PC-3 (cell line): ENCODE measurements at regions not wholly inside any gene's neighbourhood (a gene's known extent, or its start where the extent isn't known, plus 50 kb on each side); places are given as distances from the start of the nearest gene placed in this dataset.

Source experiments
- ATAC-seq: fragments of 200-7000 bp; cut with Tn5 transposase; 2 replicates; pipeline ENCODE4 v1.9.1; 2020; ENCODE audit warnings: mild to moderate bottlenecking, moderate library complexity
- BruUV-seq: library from RNA; stranded (reverse); fragments of 400-500 nt; replicated peaks from 2 replicates; lab custom pipeline; 2021; lab: Mats Ljungman, UMichigan
- CTCF ChIA-PET: fragments of 300-600 bp; sonication (Branson Sonifier 250); formaldehyde crosslinking; loops from one replicate; lab custom pipeline; 2022; ENCODE audit warnings: antibody characterized with exemption; lab: Charles Lee
- POLR2A ChIA-PET: fragments of 300-600 bp; sonication (Branson Sonifier 250); formaldehyde crosslinking; loops from one replicate; lab custom pipeline; 2022; ENCODE audit warnings: antibody characterized with exemption; ENCODE audit not compliant: unreplicated experiment; lab: Charles Lee
- DNase-seq: peaks from one replicate; pipeline ENCODE4 v3.0.0-alpha.2; 2015
- H2AFZ ChIP-seq: fragments of 300-600 bp; sonication (generic); 2 replicates; pipeline ENCODE4 v1.6.0; 2016; ENCODE audit warnings: antibody characterized with exemption, low read length
- H3F3A ChIP-seq: fragments of 300-600 bp; sonication (generic); one replicate; pipeline ENCODE4 v1.6.0; 2017; ENCODE audit warnings: antibody characterized with exemption, low read length, control low read depth, mild to moderate bottlenecking; ENCODE audit not compliant: unreplicated experiment
- H3K27ac ChIP-seq: fragments of 300-600 bp; sonication (generic); 2 replicates; pipeline ENCODE4 v1.5.1; 2016; ENCODE audit warnings: mild to moderate bottlenecking, low read length
- H3K27me3 ChIP-seq: fragments of 300-600 bp; sonication (generic); 2 replicates; pipeline ENCODE4 v1.6.1; 2016; ENCODE audit warnings: low read length, mixed read lengths
- H3K36me3 ChIP-seq: fragments of 300-600 bp; sonication (generic); 2 replicates; pipeline ENCODE4 v1.6.1; 2016; ENCODE audit warnings: low read depth, mixed run types, low read length, mixed read lengths
- H3K4me1 ChIP-seq: fragments of 300-600 bp; sonication (generic); 2 replicates; pipeline ENCODE4 v1.5.1; 2016; ENCODE audit warnings: low read length; ENCODE audit not compliant: insufficient read depth
- H3K4me2 ChIP-seq: fragments of 300-600 bp; sonication (generic); 2 replicates; pipeline ENCODE4 v1.6.0; 2016; ENCODE audit warnings: low read length
- H3K4me3 ChIP-seq: fragments of 300-600 bp; sonication (generic); 2 replicates; pipeline ENCODE4 v1.5.1; 2016; ENCODE audit warnings: mild to moderate bottlenecking, low read length, mixed read lengths
- H3K79me2 ChIP-seq: fragments of 300-600 bp; sonication (generic); 2 replicates; pipeline ENCODE4 v1.6.1; 2017; ENCODE audit warnings: low read length, mixed read lengths
- H3K9ac ChIP-seq: fragments of 300-600 bp; sonication (generic); 2 replicates; pipeline ENCODE4 v1.6.0; 2016; ENCODE audit warnings: mild to moderate bottlenecking, low read length
- H3K9me2 ChIP-seq: fragments of 300-600 bp; sonication (generic); replicated peaks from 2 replicates; pipeline ENCODE4 v1.6.1; 2016; ENCODE audit warnings: mixed run types, low read length, mixed read lengths
- H3K9me3 ChIP-seq: fragments of 300-600 bp; sonication (generic); 2 replicates; pipeline ENCODE4 v1.6.1; 2016; ENCODE audit warnings: low read length, mixed read lengths
- H4K20me1 ChIP-seq: fragments of 300-600 bp; sonication (generic); 2 replicates; pipeline ENCODE4 v1.6.1; 2016; ENCODE audit warnings: low read length, mixed read lengths
- CTCF ChIP-seq: fragments of 300-600 bp; sonication (generic); conservative IDR thresholded peaks from 2 replicates; pipeline ENCODE4 v1.5.1; 2017; ENCODE audit warnings: antibody characterized with exemption, low read depth, mild to moderate bottlenecking, low read length
- EZH2 ChIP-seq: fragments of 300-600 bp; sonication (generic); IDR thresholded peaks from one replicate; pipeline ENCODE4 v1.6.1; 2017; ENCODE audit warnings: antibody characterized with exemption, mild to moderate bottlenecking, low read length; ENCODE audit not compliant: unreplicated experiment
- EZH2phosphoT487 ChIP-seq: fragments of 300-600 bp; sonication (generic); IDR thresholded peaks from 2 replicates; pipeline ENCODE4 v1.6.1; 2018; ENCODE audit warnings: mild to moderate bottlenecking, antibody characterized with exemption, low read length, borderline replicate concordance
- intact Hi-C: fragments of 100-400 bp; cut with micrococcal nuclease; formaldehyde crosslinking; loops from 2 replicates; pipeline ENCODE4 v1.9.0; 2023

- intact Hi-C loops: no loop called here
- ATAC-seq: no peak
- DNase-seq: no peak
- Histone ChIP-seq H3K4me3 (no peak overlapping the region), H3K79me2 (no peaks in the 10 kb centered on the region), H3K27ac (no peak overlapping the region), H4K20me1 (no peaks in the 10 kb centered on the region), H3K4me2 (no peak overlapping the region), H2AFZ (peak overlapping the region; percentile 65), H3K9ac (no peak overlapping the region), H3K4me1 (no peaks in the 10 kb centered on the region), H3K9me2 (no peaks in the 10 kb centered on the region), H3F3A (no peaks in the 10 kb centered on the region), H3K9me3 (no peaks in the 10 kb centered on the region), H3K27me3 (no peaks in the 10 kb centered on the region), H3K36me3 (no peaks in the 10 kb centered on the region)
- CTCF ChIA-PET: no interaction called here
- TF ChIP-seq CTCF (no peak), EZH2phosphoT487 (no peak), EZH2 (no peak)
- BruUV-seq: no TSS peak
- POLR2A ChIA-PET: no interaction called here
These were observed 388.3 kb upstream of the MAGEC2 start for GRCh38 chrX:142593361-142593862.

- TF ChIP-seq EZH2 (no peak), CTCF (no peak), EZH2phosphoT487 (no peak)
- ChIA-PET POLR2A (no interaction called here), CTCF (no interaction called here)
- Histone ChIP-seq H3K4me1 (no peaks in the 10 kb centered on the region), H3K4me2 (no peak overlapping the region), H3K36me3 (no peaks in the 10 kb centered on the region), H3K27me3 (no peaks in the 10 kb centered on the region), H3F3A (no peaks in the 10 kb centered on the region), H3K9me3 (no peaks in the 10 kb centered on the region), H3K4me3 (no peak overlapping the region), H3K9me2 (no peaks in the 10 kb centered on the region), H2AFZ (no peak overlapping the region), H4K20me1 (no peaks in the 10 kb centered on the region), H3K27ac (no peak overlapping the region), H3K79me2 (no peaks in the 10 kb centered on the region), H3K9ac (no peak overlapping the region)
- DNase-seq (no peak), ATAC-seq (no peak)
- BruUV-seq: no TSS peak
- intact Hi-C loops: no loop called here
These were observed 371.5 kb upstream of the MAGEC2 start for GRCh38 chrX:142576615-142577014.

GRCh38 chrX:142549923-142550322, 344.8 kb upstream of the MAGEC2 start:
- Histone ChIP-seq H3K9me3 (no peaks in the 10 kb centered on the region), H3K79me2 (no peaks in the 10 kb centered on the region), H2AFZ (no peak overlapping the region), H3K36me3 (no peaks in the 10 kb centered on the region), H3F3A (no peaks in the 10 kb centered on the region), H3K4me3 (no peak overlapping the region), H3K9ac (no peak overlapping the region), H3K4me2 (no peak overlapping the region), H3K4me1 (no peaks in the 10 kb centered on the region), H3K27ac (no peak overlapping the region), H3K9me2 (no peaks in the 10 kb centered on the region), H3K27me3 (no peaks in the 10 kb centered on the region), H4K20me1 (no peaks in the 10 kb centered on the region)
- DNase-seq (no peak), ATAC-seq (no peak)
- no peak for TF ChIP-seq EZH2
- TF ChIP-seq CTCF: no peak
- no peak for TF ChIP-seq EZH2phosphoT487
- CTCF ChIA-PET: no interaction called here
- intact Hi-C loops: no loop called here
- POLR2A ChIA-PET: no interaction called here
- no TSS peak for BruUV-seq
